ENCODE measurements at regions not wholly inside any gene's neighbourhood (a gene's known extent, or its start where the extent isn't known, plus 50 kb on each side); places are given as distances from the start of the nearest gene placed in this dataset.

DNA sequence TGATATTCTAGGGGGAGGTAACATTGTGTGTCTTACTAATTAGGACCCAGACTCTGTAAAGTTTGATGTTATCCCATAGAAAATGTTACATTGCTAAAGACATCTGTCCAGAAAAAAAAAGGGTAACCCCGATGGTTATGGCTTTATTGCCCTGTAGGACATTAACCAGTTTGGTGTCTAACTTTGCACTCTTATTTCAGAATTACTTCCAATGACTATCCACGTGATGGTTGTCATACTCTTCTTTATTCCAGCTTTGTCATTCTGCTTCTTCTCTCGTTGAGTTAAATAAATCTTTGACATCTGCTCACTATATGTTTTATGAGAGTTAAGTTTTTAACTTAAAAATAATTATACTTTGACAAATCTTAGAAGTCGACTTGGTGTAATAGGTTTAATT lies 180.4 kb upstream of the ANKRD55 start:
- Mint-ChIP-seq H3K27ac (no peak overlapping the region), H3K27me3 (ENCODE audit: low read depth) (no peaks in the 10 kb centered on the region), H3K4me3 (no peak overlapping the region), H3K4me1 (peaks cover 6 to 8% of the 10 kb centered on the region in 2 experiments), H3K36me3 (ENCODE audit: insufficient read depth in 1 of 3, low read depth in 3 of 3) (no peaks in the 10 kb centered on the region), H3K9me3 (peaks cover 0 to under 1% of the 10 kb centered on the region in 2 experiments; a peak in 1 of 5 replicates)
- Histone ChIP-seq H3K9ac (ENCODE audit: extremely low read depth, insufficient read length, low read length) (no peak overlapping the region), H4K91ac (ENCODE audit: insufficient read length, low read depth, low read length) (no peak overlapping the region), H4K20me1 (ENCODE audit: control insufficient read depth, insufficient read depth, insufficient read length) (no peaks in the 10 kb centered on the region), H3K27ac (ENCODE audit: insufficient read length, low read depth, low read length) (no peak overlapping the region), H3K4me2 (ENCODE audit: insufficient read depth, insufficient read length, low read length) (no peak overlapping the region), H2BK20ac (ENCODE audit: low read depth, low read length, poor library complexity, severe bottlenecking) (no peak overlapping the region), H3T11ph (ENCODE audit: low read length) (no peak overlapping the region), H3K79me2 (ENCODE audit: insufficient read depth, low read length) (no peaks in the 10 kb centered on the region), H3K79me1 (ENCODE audit: insufficient read depth, low read depth, low read length, poor library complexity, severe bottlenecking) (no peaks in the 10 kb centered on the region), H2BK120ac (ENCODE audit: low read depth, low read length, poor library complexity, severe bottlenecking) (no peak overlapping the region), H2BK15ac (ENCODE audit: low read depth, low read length) (no peak overlapping the region), H3K56ac (ENCODE audit: insufficient read length, low read depth, low read length) (no peak overlapping the region), H3K9me3 (ENCODE audit: control insufficient read depth, low read depth, low read length) (no peaks in the 10 kb centered on the region), H2BK12ac (ENCODE audit: insufficient read length, low read depth, low read length) (no peak overlapping the region), H3K14ac (ENCODE audit: insufficient read depth, low read length) (no peak overlapping the region), H3K23me2 (ENCODE audit: insufficient read length, low read depth, low read length, poor library complexity, severe bottlenecking) (no peaks in the 10 kb centered on the region), H2AK5ac (ENCODE audit: insufficient read length, low read length) (no peak overlapping the region), H4K8ac (replicated peaks; ENCODE audit: insufficient read length, low read depth, low read length) (no peak overlapping the region), H3K4me1 (ENCODE audit: insufficient read depth, low read length) (no peaks in the 10 kb centered on the region; the same call in 1 of the 2 replicates), H3K18ac (ENCODE audit: insufficient read length, low read depth, low read length) (no peak overlapping the region), H4K5ac (ENCODE audit: insufficient read length, low read depth, low read length) (no peak overlapping the region), H2BK5ac (ENCODE audit: insufficient read length, low read length) (no peak overlapping the region), H3K4ac (ENCODE audit: low read depth, low read length) (no peak overlapping the region), H2AFZ (ENCODE audit: low read length) (no peak overlapping the region), H3K27me3 (ENCODE audit: insufficient read depth, low read length) (no peaks in the 10 kb centered on the region), H3K23ac (ENCODE audit: insufficient read length, low read depth, low read length) (no peak overlapping the region)
- no peak for DNase-seq
- TF ChIP-seq, protein P1, sequence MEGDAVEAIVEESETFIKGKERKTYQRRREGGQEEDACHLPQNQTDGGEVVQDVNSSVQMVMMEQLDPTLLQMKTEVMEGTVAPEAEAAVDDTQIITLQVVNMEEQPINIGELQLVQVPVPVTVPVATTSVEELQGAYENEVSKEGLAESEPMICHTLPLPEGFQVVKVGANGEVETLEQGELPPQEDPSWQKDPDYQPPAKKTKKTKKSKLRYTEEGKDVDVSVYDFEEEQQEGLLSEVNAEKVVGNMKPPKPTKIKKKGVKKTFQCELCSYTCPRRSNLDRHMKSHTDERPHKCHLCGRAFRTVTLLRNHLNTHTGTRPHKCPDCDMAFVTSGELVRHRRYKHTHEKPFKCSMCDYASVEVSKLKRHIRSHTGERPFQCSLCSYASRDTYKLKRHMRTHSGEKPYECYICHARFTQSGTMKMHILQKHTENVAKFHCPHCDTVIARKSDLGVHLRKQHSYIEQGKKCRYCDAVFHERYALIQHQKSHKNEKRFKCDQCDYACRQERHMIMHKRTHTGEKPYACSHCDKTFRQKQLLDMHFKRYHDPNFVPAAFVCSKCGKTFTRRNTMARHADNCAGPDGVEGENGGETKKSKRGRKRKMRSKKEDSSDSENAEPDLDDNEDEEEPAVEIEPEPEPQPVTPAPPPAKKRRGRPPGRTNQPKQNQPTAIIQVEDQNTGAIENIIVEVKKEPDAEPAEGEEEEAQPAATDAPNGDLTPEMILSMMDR (conservative IDR thresholded peaks at IDR 0.05) = no peak
- WGBS (ENCODE audit: extremely low coverage, insufficient read length, low lambda C conversion rate) = no CpG with 5 or more reads among the region's 4 CpGs

All from H9 (cell line).